ENCODE measurements at regions not wholly inside any gene's neighbourhood (a gene's known extent, or its start where the extent isn't known, plus 50 kb on each side); places are given as distances from the start of the nearest gene placed in this dataset.

GRCh38 chr3:163058031-163058854 is 1561.6 kb downstream of the OTOL1 start:
- DNase-seq: no peak

- no peak for DNase-seq
Measured at GRCh38 chr3:163071713-163072112, 1575.1 kb downstream of the OTOL1 start.
